Glutamatergic neuron (in vitro differentiated cells): ENCODE measurements at regions not wholly inside any gene's neighbourhood (a gene's known extent, or its start where the extent isn't known, plus 50 kb on each side); places are given as distances from the start of the nearest gene placed in this dataset.
A peak's percentile ranks its signal among the peaks of the same experiment; 100 is the strongest.

Experiments used
- DNase-seq: peaks from one replicate; pipeline ENCODE4 v3.0.0; 2022
- H3K27ac Mint-ChIP-seq: one replicate; pipeline ENCODE4 v1.8.0; 2020; ENCODE audit warnings: mild to moderate bottlenecking, mixed read lengths, inconsistent platforms; ENCODE audit not compliant: unreplicated experiment
- H3K27me3 Mint-ChIP-seq: one replicate; pipeline ENCODE4 v1.8.0; 2020; ENCODE audit warnings: mild to moderate bottlenecking, moderate library complexity, mixed read lengths, inconsistent platforms; ENCODE audit not compliant: unreplicated experiment
- H3K36me3 Mint-ChIP-seq: one replicate; pipeline ENCODE4 v1.8.0; 2020; ENCODE audit warnings: mild to moderate bottlenecking, mixed read lengths, inconsistent platforms; ENCODE audit not compliant: unreplicated experiment
- H3K4me1 Mint-ChIP-seq: one replicate; pipeline ENCODE4 v1.8.0; 2020; ENCODE audit warnings: mild to moderate bottlenecking, low read depth, mixed read lengths, inconsistent platforms; ENCODE audit not compliant: unreplicated experiment
- H3K4me3 Mint-ChIP-seq: one replicate; pipeline ENCODE4 v1.8.0; 2020; ENCODE audit warnings: mild to moderate bottlenecking, mixed read lengths, inconsistent platforms; ENCODE audit not compliant: unreplicated experiment
- H3K9me3 Mint-ChIP-seq: one replicate; pipeline ENCODE4 v1.8.0; 2020; ENCODE audit warnings: mild to moderate bottlenecking, moderate library complexity, mixed read lengths, inconsistent platforms; ENCODE audit not compliant: unreplicated experiment
- TF ChIP-seq, protein P1 (sequence below): fragments of 200-600 bp; sonication (generic); IDR thresholded peaks from one replicate; pipeline ENCODE4 v1.5.0; 2021; ENCODE audit not compliant: partially characterized antibody, unreplicated experiment

DNA sequence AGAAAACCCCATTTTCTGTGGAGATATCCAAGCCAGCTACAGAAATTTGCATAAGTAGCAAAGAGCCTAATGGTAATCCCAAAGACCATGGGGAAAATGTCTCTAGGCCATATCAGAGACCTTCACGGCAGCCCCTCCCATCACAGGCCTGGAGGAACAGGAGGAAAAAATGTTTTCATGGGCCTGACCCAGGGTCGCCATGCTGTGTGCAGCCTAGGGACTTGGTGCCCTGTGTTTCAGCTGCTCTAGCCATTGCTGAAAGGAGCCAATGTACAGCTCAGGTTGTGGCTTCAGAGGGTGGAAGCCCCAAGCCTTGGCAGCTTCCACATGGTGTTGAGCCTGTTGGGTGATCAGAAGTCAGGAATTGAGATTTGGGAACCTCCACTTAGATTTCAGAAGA is 1150.7 kb downstream of the OTOL1 start:
- TF ChIP-seq, protein P1, sequence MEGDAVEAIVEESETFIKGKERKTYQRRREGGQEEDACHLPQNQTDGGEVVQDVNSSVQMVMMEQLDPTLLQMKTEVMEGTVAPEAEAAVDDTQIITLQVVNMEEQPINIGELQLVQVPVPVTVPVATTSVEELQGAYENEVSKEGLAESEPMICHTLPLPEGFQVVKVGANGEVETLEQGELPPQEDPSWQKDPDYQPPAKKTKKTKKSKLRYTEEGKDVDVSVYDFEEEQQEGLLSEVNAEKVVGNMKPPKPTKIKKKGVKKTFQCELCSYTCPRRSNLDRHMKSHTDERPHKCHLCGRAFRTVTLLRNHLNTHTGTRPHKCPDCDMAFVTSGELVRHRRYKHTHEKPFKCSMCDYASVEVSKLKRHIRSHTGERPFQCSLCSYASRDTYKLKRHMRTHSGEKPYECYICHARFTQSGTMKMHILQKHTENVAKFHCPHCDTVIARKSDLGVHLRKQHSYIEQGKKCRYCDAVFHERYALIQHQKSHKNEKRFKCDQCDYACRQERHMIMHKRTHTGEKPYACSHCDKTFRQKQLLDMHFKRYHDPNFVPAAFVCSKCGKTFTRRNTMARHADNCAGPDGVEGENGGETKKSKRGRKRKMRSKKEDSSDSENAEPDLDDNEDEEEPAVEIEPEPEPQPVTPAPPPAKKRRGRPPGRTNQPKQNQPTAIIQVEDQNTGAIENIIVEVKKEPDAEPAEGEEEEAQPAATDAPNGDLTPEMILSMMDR: no peak

DNA sequence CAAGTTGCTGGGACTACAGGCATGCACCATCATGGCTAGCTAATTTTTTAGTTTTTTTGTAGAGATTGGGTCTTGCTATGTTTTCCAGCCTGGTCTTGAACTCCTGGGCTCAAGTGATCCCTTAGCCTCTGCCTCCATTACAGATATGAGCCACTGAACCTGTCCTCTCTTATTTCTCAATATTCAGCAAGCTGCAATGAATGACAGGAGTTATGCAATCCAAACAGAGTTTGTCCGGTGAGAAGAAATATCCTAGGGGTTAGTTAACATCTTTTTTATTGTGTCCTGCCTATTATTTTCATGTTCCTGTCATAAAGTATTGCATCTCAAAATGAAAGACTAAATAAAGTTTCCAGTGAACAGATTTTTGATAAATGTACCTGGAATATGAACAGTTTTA is 1161.4 kb downstream of the OTOL1 start:
- H3K4me1 Mint-ChIP-seq: no peaks in the 10 kb centered on the region
- H3K27ac Mint-ChIP-seq: no peak overlapping the region
- no peaks in the 10 kb centered on the region for H3K9me3 Mint-ChIP-seq
- TF ChIP-seq, protein P1: no peak
- no peak for DNase-seq
- no peaks in the 10 kb centered on the region for H3K27me3 Mint-ChIP-seq
- no peaks in the 10 kb centered on the region for H3K36me3 Mint-ChIP-seq
- H3K4me3 Mint-ChIP-seq: no peak overlapping the region

More for the DNA sequence above, 1150.7 kb downstream of the OTOL1 start:
- Mint-ChIP-seq H3K9me3 (no peaks in the 10 kb centered on the region), H3K4me3 (no peak overlapping the region), H3K27me3 (no peaks in the 10 kb centered on the region), H3K4me1 (no peaks in the 10 kb centered on the region), H3K36me3 (peaks cover 14% of the 10 kb centered on the region), H3K27ac (no peak overlapping the region)
- no peak for DNase-seq

DNA sequence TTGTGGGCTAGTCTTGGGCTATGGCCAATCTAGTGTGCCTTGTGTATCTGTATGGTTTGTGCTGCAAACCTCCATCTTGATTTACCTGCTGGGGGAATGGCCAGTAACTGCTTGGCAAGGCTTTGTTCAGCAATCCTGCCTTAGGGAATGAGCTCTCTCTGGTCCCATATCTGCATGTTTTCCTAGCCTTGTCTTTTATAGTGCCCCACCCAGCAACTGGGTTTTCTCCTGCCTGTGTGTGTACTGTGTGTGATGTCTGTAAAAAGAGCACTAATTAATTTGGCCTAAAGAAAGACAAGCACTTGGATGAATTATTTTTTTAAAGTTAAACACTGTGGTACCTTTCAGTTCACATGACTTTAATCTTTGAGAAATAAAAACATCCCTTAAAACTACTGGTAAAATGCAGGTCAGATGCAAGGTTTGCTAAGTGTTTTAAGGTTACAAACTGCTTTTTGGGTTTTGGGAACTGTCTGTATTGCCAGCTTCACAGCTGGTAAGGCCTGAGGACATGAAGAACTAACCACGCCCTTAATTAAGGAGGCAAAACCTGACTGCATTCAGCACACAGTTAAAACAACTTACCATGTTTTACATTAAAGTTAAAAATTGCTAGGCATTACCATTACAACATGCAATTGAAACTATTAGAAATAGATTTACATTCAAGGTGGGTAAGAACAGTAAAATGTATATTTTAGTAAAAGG is 1169.2 kb downstream of the OTOL1 start:
- DNase-seq: no peak
- H3K36me3 Mint-ChIP-seq: no peaks in the 10 kb centered on the region
- peaks cover 2% of the 10 kb centered on the region for H3K4me1 Mint-ChIP-seq
- H3K27ac Mint-ChIP-seq: no peak overlapping the region
- TF ChIP-seq, protein P1: no peak
- H3K9me3 Mint-ChIP-seq: peaks cover 2% of the 10 kb centered on the region
- no peak overlapping the region for H3K4me3 Mint-ChIP-seq
- H3K27me3 Mint-ChIP-seq: peaks cover 2% of the 10 kb centered on the region

DNA sequence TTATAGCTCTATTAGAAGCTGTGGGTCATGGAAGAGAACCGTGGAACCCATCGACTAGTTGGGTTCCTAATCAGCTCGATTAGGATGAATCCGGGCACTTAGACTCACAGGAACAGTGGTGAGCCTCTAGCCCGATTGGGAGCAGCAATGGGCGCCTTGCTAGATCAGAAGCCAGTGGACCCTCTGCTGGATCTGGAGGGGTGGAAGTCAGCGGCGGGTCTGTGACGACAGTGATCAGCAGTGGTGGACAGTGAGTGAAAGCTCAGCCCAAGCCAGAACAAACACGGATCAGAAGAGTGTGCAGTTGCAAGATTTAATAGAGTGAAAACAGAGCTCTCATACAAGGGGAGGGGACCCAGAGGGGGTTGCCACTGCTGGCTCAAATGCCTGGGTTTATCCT is 1170.2 kb downstream of the OTOL1 start:
- H3K4me1 Mint-ChIP-seq: peaks cover 2% of the 10 kb centered on the region
- peak overlapping the region; percentile 12 for H3K27ac Mint-ChIP-seq
- no peak for DNase-seq
- no peaks in the 10 kb centered on the region for H3K36me3 Mint-ChIP-seq
- H3K4me3 Mint-ChIP-seq: no peak overlapping the region
- TF ChIP-seq, protein P1: no peak
- H3K9me3 Mint-ChIP-seq: peaks cover 2% of the 10 kb centered on the region
- peaks cover 2% of the 10 kb centered on the region for H3K27me3 Mint-ChIP-seq

GRCh38 chr3:162670181-162670580 is 1173.6 kb downstream of the OTOL1 start:
- H3K4me3 Mint-ChIP-seq: no peak overlapping the region
- H3K4me1 Mint-ChIP-seq: peaks cover 2% of the 10 kb centered on the region
- DNase-seq: no peak
- TF ChIP-seq, protein P1: no peak
- H3K36me3 Mint-ChIP-seq: no peaks in the 10 kb centered on the region
- H3K9me3 Mint-ChIP-seq: peaks cover 1% of the 10 kb centered on the region
- peaks cover 2% of the 10 kb centered on the region for H3K27me3 Mint-ChIP-seq
- H3K27ac Mint-ChIP-seq: no peak overlapping the region
